OCI-LY1 (cell line): ENCODE measurements at regions not wholly inside any gene's neighbourhood (a gene's known extent, or its start where the extent isn't known, plus 50 kb on each side); places are given as distances from the start of the nearest gene placed in this dataset.
"Not testable (repeated sequence)": the region's sequence is repeated elsewhere in the genome, so short reads cannot be mapped to it uniquely, and the experiment has no call there.

ENCODE experiments used
- EZH2 ChIP-seq: fragments of 200-600 bp; sonication (generic), shearing (Covaris generic); IDR thresholded peaks from 2 replicates; pipeline ENCODE4 v1.8.0; 2017; ENCODE audit warnings: borderline replicate concordance, mixed run types, mild to moderate bottlenecking, antibody characterized with exemption, low read length, moderate library complexity, mixed read lengths
- TF ChIP-seq, protein P1 (sequence below): fragments of 200-600 bp; sonication (generic), shearing (Covaris generic); IDR thresholded peaks from 2 replicates; pipeline ENCODE4 v1.5.1; 2017; ENCODE audit warnings: mild to moderate bottlenecking, antibody characterized with exemption, low read length, moderate library complexity, mixed read lengths

DNA sequence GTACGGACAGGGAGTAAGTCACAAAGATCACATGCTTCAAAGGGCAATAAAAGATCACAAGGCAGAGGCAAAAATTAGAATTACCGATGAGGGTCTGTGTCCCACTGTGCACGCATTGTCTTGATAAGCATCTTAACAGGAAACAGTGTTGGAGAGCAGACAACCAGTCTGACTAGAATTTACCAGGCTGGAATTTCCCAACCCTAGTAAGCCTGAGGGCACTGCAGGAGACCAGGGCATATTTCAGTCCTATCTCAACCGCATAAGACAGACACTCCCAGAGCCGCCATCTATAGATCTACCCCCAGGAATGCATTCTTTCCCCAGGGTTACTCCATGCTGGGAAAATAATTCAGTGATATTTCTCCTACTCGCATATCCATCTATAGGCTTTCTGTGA, 66.2 kb upstream of the MAGEB2 start:
- TF ChIP-seq, protein P1, sequence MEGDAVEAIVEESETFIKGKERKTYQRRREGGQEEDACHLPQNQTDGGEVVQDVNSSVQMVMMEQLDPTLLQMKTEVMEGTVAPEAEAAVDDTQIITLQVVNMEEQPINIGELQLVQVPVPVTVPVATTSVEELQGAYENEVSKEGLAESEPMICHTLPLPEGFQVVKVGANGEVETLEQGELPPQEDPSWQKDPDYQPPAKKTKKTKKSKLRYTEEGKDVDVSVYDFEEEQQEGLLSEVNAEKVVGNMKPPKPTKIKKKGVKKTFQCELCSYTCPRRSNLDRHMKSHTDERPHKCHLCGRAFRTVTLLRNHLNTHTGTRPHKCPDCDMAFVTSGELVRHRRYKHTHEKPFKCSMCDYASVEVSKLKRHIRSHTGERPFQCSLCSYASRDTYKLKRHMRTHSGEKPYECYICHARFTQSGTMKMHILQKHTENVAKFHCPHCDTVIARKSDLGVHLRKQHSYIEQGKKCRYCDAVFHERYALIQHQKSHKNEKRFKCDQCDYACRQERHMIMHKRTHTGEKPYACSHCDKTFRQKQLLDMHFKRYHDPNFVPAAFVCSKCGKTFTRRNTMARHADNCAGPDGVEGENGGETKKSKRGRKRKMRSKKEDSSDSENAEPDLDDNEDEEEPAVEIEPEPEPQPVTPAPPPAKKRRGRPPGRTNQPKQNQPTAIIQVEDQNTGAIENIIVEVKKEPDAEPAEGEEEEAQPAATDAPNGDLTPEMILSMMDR = not testable (repeated sequence)
- not testable (repeated sequence) for TF ChIP-seq EZH2
